ENCODE measurements at regions not wholly inside any gene's neighbourhood (a gene's known extent, or its start where the extent isn't known, plus 50 kb on each side); places are given as distances from the start of the nearest gene placed in this dataset.

- no peak overlapping the region for H3K9ac ChIP-seq (ENCODE audit: low read length in 3 of 3)
- FAIRE-seq (no peak), DNase-seq (no peak)
- H3K27me3 ChIP-seq (ENCODE audit: control insufficient read depth, insufficient read depth, low read length): no peaks in the 10 kb centered on the region
- TF ChIP-seq CTCF (IDR thresholded peaks at IDR 0.05; ENCODE audit: borderline replicate concordance, extremely low read depth, insufficient read depth): no peak
- no peaks in the 10 kb centered on the region for H3K36me3 ChIP-seq (ENCODE audit: control insufficient read depth in 2 of 3, insufficient read depth in 3 of 3, low read length in 3 of 3)
- H3K4me3 ChIP-seq (ENCODE audit: low read length in 3 of 3): no peak overlapping the region
- H3K4me1 ChIP-seq (ENCODE audit: control insufficient read depth in 2 of 3, insufficient read depth in 2 of 3, low read depth in 1 of 3, low read length in 3 of 3): no peaks in the 10 kb centered on the region
- no peaks in the 10 kb centered on the region for H3K9me3 ChIP-seq (ENCODE audit: control insufficient read depth in 2 of 3, insufficient read depth in 1 of 3, low read length in 3 of 3)
- intact Hi-C loops (cut with DNase I): no loop called here
- no peak overlapping the region for H3K27ac ChIP-seq (ENCODE audit: low read depth in 2 of 2, low read length in 2 of 2)
Observed at GRCh38 chr2:183809404-183809803, 685.2 kb downstream of the NUP35 start.

GRCh38 chr2:183811281-183811680 lies 687.0 kb downstream of the NUP35 start:
- intact Hi-C loops (cut with DNase I): no loop called here
- no peaks in the 10 kb centered on the region for H3K36me3 ChIP-seq (ENCODE audit: control insufficient read depth in 2 of 3, insufficient read depth in 3 of 3, low read length in 3 of 3)
- TF ChIP-seq CTCF (IDR thresholded peaks at IDR 0.05; ENCODE audit: borderline replicate concordance, extremely low read depth, insufficient read depth): no peak
- DNase-seq: no peak
- no peak for FAIRE-seq
- no peak overlapping the region for H3K4me3 ChIP-seq (ENCODE audit: low read length in 3 of 3)
- no peaks in the 10 kb centered on the region for H3K9me3 ChIP-seq (ENCODE audit: control insufficient read depth in 2 of 3, insufficient read depth in 1 of 3, low read length in 3 of 3)
- H3K27me3 ChIP-seq (ENCODE audit: control insufficient read depth, insufficient read depth, low read length): no peaks in the 10 kb centered on the region
- H3K9ac ChIP-seq (ENCODE audit: low read length in 3 of 3): no peak overlapping the region
- H3K27ac ChIP-seq (ENCODE audit: low read depth in 2 of 2, low read length in 2 of 2): no peak overlapping the region
- H3K4me1 ChIP-seq (ENCODE audit: control insufficient read depth in 2 of 3, insufficient read depth in 2 of 3, low read depth in 1 of 3, low read length in 3 of 3): no peaks in the 10 kb centered on the region

- no peak for TF ChIP-seq CTCF (IDR thresholded peaks at IDR 0.05; ENCODE audit: borderline replicate concordance, extremely low read depth, insufficient read depth)
- H3K27me3 ChIP-seq (ENCODE audit: control insufficient read depth, insufficient read depth, low read length): no peaks in the 10 kb centered on the region
- no peak overlapping the region for H3K27ac ChIP-seq (ENCODE audit: low read depth in 2 of 2, low read length in 2 of 2)
- intact Hi-C loops (cut with DNase I): no loop called here
- H3K4me1 ChIP-seq (ENCODE audit: control insufficient read depth in 2 of 3, insufficient read depth in 2 of 3, low read depth in 1 of 3, low read length in 3 of 3): no peaks in the 10 kb centered on the region
- H3K4me3 ChIP-seq (ENCODE audit: low read length in 3 of 3): no peak overlapping the region
- H3K36me3 ChIP-seq (ENCODE audit: control insufficient read depth in 2 of 3, insufficient read depth in 3 of 3, low read length in 3 of 3): no peaks in the 10 kb centered on the region
- no peak for DNase-seq
- H3K9ac ChIP-seq (ENCODE audit: low read length in 3 of 3): no peak overlapping the region
- FAIRE-seq: no peak
- no peaks in the 10 kb centered on the region for H3K9me3 ChIP-seq (ENCODE audit: control insufficient read depth in 2 of 3, insufficient read depth in 1 of 3, low read length in 3 of 3)
Observed at GRCh38 chr2:183812091-183812490, 687.8 kb downstream of the NUP35 start.

- Histone ChIP-seq H3K4me1 (ENCODE audit: control insufficient read depth in 2 of 3, insufficient read depth in 2 of 3, low read depth in 1 of 3, low read length in 3 of 3) (no peaks in the 10 kb centered on the region), H3K27me3 (ENCODE audit: control insufficient read depth, insufficient read depth, low read length) (no peaks in the 10 kb centered on the region), H3K9ac (ENCODE audit: low read length in 3 of 3) (no peak overlapping the region), H3K36me3 (ENCODE audit: control insufficient read depth in 2 of 3, insufficient read depth in 3 of 3, low read length in 3 of 3) (no peaks in the 10 kb centered on the region), H3K4me3 (ENCODE audit: low read length in 3 of 3) (no peak overlapping the region), H3K9me3 (ENCODE audit: control insufficient read depth in 2 of 3, insufficient read depth in 1 of 3, low read length in 3 of 3) (peaks cover 0 to 6% (median 2%) of the 10 kb centered on the region in 3 donors), H3K27ac (ENCODE audit: low read depth in 2 of 2, low read length in 2 of 2) (no peak overlapping the region)
- FAIRE-seq: no peak
- no peak for DNase-seq
- intact Hi-C loops (cut with DNase I): no loop called here
- no peak for TF ChIP-seq CTCF (IDR thresholded peaks at IDR 0.05; ENCODE audit: borderline replicate concordance, extremely low read depth, insufficient read depth)
Observed at GRCh38 chr2:183825710-183826109, 701.5 kb downstream of the NUP35 start.
